GM10248 (cell line): ENCODE measurements at regions not wholly inside any gene's neighbourhood (a gene's known extent, or its start where the extent isn't known, plus 50 kb on each side); places are given as distances from the start of the nearest gene placed in this dataset.

ENCODE experiments used
- CTCF ChIA-PET: fragments of 300-600 bp; sonication (Branson Sonifier 250); formaldehyde crosslinking; extraction: SDS; loops from one replicate; lab custom pipeline; 2021; ENCODE audit warnings: antibody characterized with exemption; lab: Yijun Ruan, JAX
- POLR2A ChIA-PET: fragments of 350-650 bp; sonication (Branson Sonifier 250); formaldehyde crosslinking; extraction: SDS; loops from one replicate; lab custom pipeline; 2020; ENCODE audit warnings: antibody characterized with exemption; lab: Yijun Ruan, JAX
- DNase-seq: peaks from one replicate; pipeline ENCODE4 v3.0.0; 2012; ENCODE audit errors: extremely low spot score
- CTCF ChIP-seq: IDR thresholded peaks from 2 replicates; pipeline ENCODE4 v1.5.1; 2012; ENCODE audit warnings: mild to moderate bottlenecking, low read depth; ENCODE audit errors: extremely low read depth, missing control alignments, control extremely low read depth

- CTCF ChIA-PET: no interaction called here
- TF ChIP-seq CTCF: no peak
- POLR2A ChIA-PET: no interaction called here
- no peak for DNase-seq
Observed at GRCh38 chr20:24389686-24390085, 79.7 kb upstream of the SYNDIG1 start.

- CTCF ChIA-PET: interaction anchor here (1.3 kb wide), 1 partner anchor 9 kb away, joined by 3 read pairs; no protein-coding TSS in a partner anchor
- no peak for TF ChIP-seq CTCF
- DNase-seq: no peak
- POLR2A ChIA-PET: no interaction called here
Observed at GRCh38 chr20:24388828-24389380, 80.5 kb upstream of the SYNDIG1 start.

GRCh38 chr20:24385547-24385946, 83.9 kb upstream of the SYNDIG1 start:
- ChIA-PET POLR2A (no interaction called here), CTCF (interaction anchor here (1.2 kb wide), 1 partner anchor 28 kb away, joined by 3 read pairs; no protein-coding TSS in a partner anchor)
- no peak for DNase-seq
- TF ChIP-seq CTCF: no peak

GRCh38 chr20:24384865-24385264, 84.6 kb upstream of the SYNDIG1 start:
- ChIA-PET CTCF (interaction anchor here (1.2 kb wide), 1 partner anchor 29 kb away, joined by 3 read pairs; no protein-coding TSS in a partner anchor), POLR2A (no interaction called here)
- TF ChIP-seq CTCF: no peak
- no peak for DNase-seq

- TF ChIP-seq CTCF: no peak
- ChIA-PET POLR2A (no interaction called here), CTCF (interaction anchor here (1.6 kb wide), 1 partner anchor 25 kb away, joined by 3 read pairs; no protein-coding TSS in a partner anchor)
- DNase-seq: no peak
Observed at GRCh38 chr20:24382743-24383142, 86.7 kb upstream of the SYNDIG1 start.

- CTCF ChIA-PET: interaction anchor here (1.6 kb wide), 1 partner anchor 25 kb away, joined by 3 read pairs; no protein-coding TSS in a partner anchor
- DNase-seq: no peak
- POLR2A ChIA-PET: no interaction called here
- no peak for TF ChIP-seq CTCF
Observed at GRCh38 chr20:24382331-24382730, 87.1 kb upstream of the SYNDIG1 start.
